ENCODE measurements at regions not wholly inside any gene's neighbourhood (a gene's known extent, or its start where the extent isn't known, plus 50 kb on each side); places are given as distances from the start of the nearest gene placed in this dataset.

DNA sequence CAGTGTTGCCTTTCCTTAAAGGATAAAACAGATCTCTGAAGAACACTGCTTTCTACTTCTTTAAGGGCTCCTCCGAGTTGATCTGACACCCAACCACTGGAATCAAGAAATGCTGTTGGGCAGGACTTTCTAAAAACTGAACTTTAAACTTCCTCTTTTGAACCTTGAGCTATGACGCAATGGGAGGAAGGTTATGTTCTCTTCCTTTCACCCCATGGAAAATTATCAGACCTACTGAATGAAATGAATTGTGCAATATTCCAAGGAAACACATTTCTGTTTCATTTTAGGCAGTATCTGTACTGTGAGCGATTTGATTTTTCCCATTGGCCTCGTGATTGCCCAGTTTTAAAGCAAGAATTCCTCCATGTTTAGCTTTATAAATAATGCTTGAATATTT is 206.0 kb upstream of the PRR16 start:
- Mint-ChIP-seq H3K27me3 (ENCODE audit: insufficient read depth) (no peaks in the 10 kb centered on the region), H3K27ac (no peak overlapping the region), H3K9me3 (no peaks in the 10 kb centered on the region), H3K36me3 (ENCODE audit: low read depth) (no peaks in the 10 kb centered on the region), H3K4me1 (ENCODE audit: low read depth) (peaks cover 7% of the 10 kb centered on the region), H3K4me3 (no peak overlapping the region)
- TF ChIP-seq, protein P1, sequence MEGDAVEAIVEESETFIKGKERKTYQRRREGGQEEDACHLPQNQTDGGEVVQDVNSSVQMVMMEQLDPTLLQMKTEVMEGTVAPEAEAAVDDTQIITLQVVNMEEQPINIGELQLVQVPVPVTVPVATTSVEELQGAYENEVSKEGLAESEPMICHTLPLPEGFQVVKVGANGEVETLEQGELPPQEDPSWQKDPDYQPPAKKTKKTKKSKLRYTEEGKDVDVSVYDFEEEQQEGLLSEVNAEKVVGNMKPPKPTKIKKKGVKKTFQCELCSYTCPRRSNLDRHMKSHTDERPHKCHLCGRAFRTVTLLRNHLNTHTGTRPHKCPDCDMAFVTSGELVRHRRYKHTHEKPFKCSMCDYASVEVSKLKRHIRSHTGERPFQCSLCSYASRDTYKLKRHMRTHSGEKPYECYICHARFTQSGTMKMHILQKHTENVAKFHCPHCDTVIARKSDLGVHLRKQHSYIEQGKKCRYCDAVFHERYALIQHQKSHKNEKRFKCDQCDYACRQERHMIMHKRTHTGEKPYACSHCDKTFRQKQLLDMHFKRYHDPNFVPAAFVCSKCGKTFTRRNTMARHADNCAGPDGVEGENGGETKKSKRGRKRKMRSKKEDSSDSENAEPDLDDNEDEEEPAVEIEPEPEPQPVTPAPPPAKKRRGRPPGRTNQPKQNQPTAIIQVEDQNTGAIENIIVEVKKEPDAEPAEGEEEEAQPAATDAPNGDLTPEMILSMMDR (IDR thresholded peaks at IDR 0.05), result no peak
- no peak for DNase-seq

DNA sequence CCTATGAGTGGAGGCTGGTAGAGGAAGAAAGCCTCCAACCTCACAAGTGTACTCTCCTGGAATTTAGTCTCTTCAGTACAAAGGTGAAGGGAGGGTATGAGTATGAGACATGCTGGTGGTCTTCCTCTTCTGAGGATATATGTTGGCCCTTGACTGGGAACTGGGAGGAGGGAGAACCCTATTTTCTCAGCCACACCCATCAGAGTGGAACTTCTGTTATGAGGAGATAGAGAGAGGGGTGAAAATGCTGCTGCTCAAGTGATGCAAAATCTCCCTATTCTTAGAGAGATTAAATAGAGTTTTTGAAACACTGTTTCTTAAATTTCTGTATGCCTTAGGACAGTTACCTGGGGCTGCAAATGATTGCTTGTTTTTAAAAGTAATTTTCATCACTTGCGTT is 203.4 kb upstream of the PRR16 start:
- no peak overlapping the region for H3K4me3 Mint-ChIP-seq
- H3K27me3 Mint-ChIP-seq (ENCODE audit: insufficient read depth), result no peaks in the 10 kb centered on the region
- no peaks in the 10 kb centered on the region for H3K4me1 Mint-ChIP-seq (ENCODE audit: low read depth)
- H3K27ac Mint-ChIP-seq, result no peak overlapping the region
- no peak for DNase-seq
- H3K36me3 Mint-ChIP-seq (ENCODE audit: low read depth), result no peaks in the 10 kb centered on the region
- no peaks in the 10 kb centered on the region for H3K9me3 Mint-ChIP-seq
- TF ChIP-seq, protein P1 (IDR thresholded peaks at IDR 0.05), result no peak

DNA sequence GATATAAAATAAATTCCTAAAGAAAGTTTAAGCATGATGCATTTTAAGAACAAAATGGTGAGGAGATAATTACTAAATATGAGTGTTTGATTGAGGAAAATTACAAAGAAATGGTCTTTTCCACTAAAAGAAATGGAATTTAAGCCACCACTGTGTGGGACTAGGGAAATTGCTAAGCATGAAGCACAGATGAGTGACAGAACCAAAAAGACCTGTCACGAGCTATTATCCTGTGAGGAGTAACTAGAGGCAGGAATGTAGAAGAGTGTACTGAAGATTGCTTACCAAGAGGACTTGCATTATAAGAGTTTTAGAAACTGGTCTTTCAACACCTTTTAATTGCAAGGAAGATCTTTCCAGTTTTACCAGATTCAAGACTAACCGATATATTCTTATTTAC is 193.6 kb upstream of the PRR16 start:
- TF ChIP-seq, protein P1 (IDR thresholded peaks at IDR 0.05), result no peak
- Mint-ChIP-seq H3K4me3 (no peak overlapping the region), H3K27me3 (ENCODE audit: insufficient read depth) (peaks cover 2% of the 10 kb centered on the region; the same call in 1 of the 2 replicates), H3K4me1 (ENCODE audit: low read depth) (no peaks in the 10 kb centered on the region), H3K9me3 (peaks cover 11% of the 10 kb centered on the region), H3K36me3 (ENCODE audit: low read depth) (peaks cover 14% of the 10 kb centered on the region), H3K27ac (no peak overlapping the region)
- no peak for DNase-seq

DNA sequence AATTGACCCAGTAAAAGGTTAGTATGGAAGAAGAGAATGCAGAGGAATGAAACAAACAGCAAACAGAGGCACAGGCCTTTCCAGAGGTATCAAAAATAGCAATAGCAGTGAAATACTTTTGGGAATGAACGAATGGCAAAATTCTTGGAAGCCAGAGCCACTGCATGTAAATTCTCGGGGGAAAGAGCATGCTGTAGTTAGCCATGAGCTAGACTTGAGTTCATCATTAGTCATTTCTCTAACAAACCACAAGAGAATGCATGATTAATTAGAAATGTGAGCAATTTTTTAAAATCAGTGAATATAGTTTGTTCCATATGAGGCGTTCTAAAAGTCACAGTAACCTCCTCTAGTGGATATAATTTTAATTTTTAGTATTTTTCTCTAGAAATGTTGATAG is 170.3 kb upstream of the PRR16 start:
- H3K27me3 Mint-ChIP-seq (ENCODE audit: insufficient read depth), result peaks cover 2% of the 10 kb centered on the region; the same call in 1 of the 2 replicates
- peak overlapping the region; percentile 56 for H3K4me3 Mint-ChIP-seq
- H3K36me3 Mint-ChIP-seq (ENCODE audit: low read depth), result peaks cover 6% of the 10 kb centered on the region; the same call in 1 of the 2 replicates
- H3K4me1 Mint-ChIP-seq (ENCODE audit: low read depth), result peaks cover 70% of the 10 kb centered on the region
- peak overlapping the region; percentile 93 for H3K27ac Mint-ChIP-seq
- TF ChIP-seq, protein P1 (IDR thresholded peaks at IDR 0.05), result peak; percentile 44; the same call in 1 of the 2 replicates
- DNase-seq, result peak; percentile 90
- H3K9me3 Mint-ChIP-seq, result no peaks in the 10 kb centered on the region

DNA sequence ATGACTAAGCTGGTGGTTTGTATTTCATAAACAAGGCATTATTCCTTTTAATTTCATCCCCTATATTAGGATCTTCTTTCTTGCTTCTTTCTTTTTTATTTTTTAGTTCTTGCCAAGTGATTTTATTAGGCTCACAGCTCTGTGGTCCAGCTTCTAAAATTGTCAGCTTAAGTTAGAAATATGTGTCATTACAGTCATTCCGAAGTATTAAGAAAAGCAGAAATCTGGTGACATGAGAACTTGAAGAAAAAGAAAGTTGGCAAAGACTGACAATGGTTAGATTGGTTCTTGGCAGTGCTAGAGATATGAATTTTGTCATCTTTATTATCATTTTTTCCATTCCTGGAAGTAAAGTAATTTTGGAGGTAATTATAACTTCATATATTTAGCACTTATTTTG is 166.5 kb upstream of the PRR16 start:
- Mint-ChIP-seq H3K4me1 (ENCODE audit: low read depth) (peaks cover 59% of the 10 kb centered on the region), H3K27ac (peak overlapping the region; percentile 10; the same call in 1 of the 2 replicates), H3K9me3 (no peaks in the 10 kb centered on the region), H3K36me3 (ENCODE audit: low read depth) (peaks cover 6% of the 10 kb centered on the region; the same call in 1 of the 2 replicates), H3K4me3 (no peak overlapping the region), H3K27me3 (ENCODE audit: insufficient read depth) (no peaks in the 10 kb centered on the region)
- DNase-seq, result no peak
- TF ChIP-seq, protein P1 (IDR thresholded peaks at IDR 0.05), result no peak

DNA sequence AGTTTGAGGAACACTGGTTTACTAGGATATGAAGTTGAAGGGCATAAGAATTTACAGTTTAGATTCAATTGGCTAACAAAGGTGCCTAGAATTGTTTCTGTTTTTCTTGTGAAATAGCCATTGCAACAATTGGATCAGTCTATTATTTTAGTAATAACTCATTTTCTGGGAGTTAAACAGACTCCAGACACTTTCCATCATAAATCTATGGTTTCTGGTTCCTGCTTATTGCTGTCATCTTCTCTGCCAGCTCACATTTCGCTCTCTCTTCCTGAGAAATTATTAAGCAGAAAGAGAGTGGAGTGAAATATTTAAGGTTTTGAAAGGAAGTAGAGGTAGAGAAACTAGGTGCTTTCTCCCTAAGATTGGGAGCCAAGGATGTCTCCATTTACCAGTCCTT is 165.1 kb upstream of the PRR16 start:
- Mint-ChIP-seq H3K36me3 (ENCODE audit: low read depth) (peaks cover 11% of the 10 kb centered on the region; the same call in 1 of the 2 replicates), H3K4me3 (no peak overlapping the region), H3K9me3 (no peaks in the 10 kb centered on the region), H3K27ac (no peak overlapping the region), H3K4me1 (ENCODE audit: low read depth) (peaks cover 49% of the 10 kb centered on the region), H3K27me3 (ENCODE audit: insufficient read depth) (no peaks in the 10 kb centered on the region)
- no peak for DNase-seq
- TF ChIP-seq, protein P1 (IDR thresholded peaks at IDR 0.05), result no peak
